ENCODE measurements at regions not wholly inside any gene's neighbourhood (a gene's known extent, or its start where the extent isn't known, plus 50 kb on each side); places are given as distances from the start of the nearest gene placed in this dataset.

DNA sequence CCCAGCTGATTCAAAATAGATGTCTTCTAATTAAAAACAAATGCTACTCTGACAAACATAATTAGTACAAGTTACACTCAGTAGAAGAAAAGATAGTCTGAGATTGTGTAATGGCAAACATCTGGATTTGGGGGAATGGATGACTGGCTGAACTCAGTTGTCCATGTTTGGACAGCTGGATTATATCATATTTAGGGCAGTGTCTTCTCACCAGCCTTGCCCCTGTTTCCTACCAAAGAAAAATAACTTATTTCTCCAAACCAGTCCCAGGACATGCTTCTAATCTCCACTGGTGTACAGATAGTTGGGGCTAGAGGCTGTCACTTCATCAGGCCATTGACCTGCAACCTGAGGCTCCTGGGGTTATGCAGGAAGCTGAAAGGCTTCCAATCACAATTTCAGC lies 237.3 kb downstream of the USP46 start:
- H3K4me3 Mint-ChIP-seq = no peak overlapping the region
- DNase-seq = no peak
- no peak overlapping the region for H3K27ac Mint-ChIP-seq
- no peaks in the 10 kb centered on the region for H3K27me3 Mint-ChIP-seq (ENCODE audit: insufficient read depth)
- H3K4me1 ChIP-seq (ENCODE audit: control insufficient read depth, insufficient read depth, low read length) = peaks cover 9% of the 10 kb centered on the region
- no peak overlapping the region for H3K9ac ChIP-seq (ENCODE audit: extremely low read depth, low read length, poor library complexity, severe bottlenecking)
- no peak overlapping the region for H3K4me3 ChIP-seq (ENCODE audit: low read length)
- H3K9me3 Mint-ChIP-seq = peaks cover 10% of the 10 kb centered on the region
- no peak overlapping the region for H3K27ac ChIP-seq (ENCODE audit: low read depth, low read length)
- peaks cover 16% of the 10 kb centered on the region for H3K4me1 Mint-ChIP-seq
- H3K36me3 Mint-ChIP-seq (ENCODE audit: low read depth) = no peaks in the 10 kb centered on the region
- no peaks in the 10 kb centered on the region for H3K9me3 ChIP-seq (ENCODE audit: control insufficient read depth, low read length)
- no peaks in the 10 kb centered on the region for H3K36me3 ChIP-seq (ENCODE audit: control insufficient read depth, insufficient read depth, low read length)
- H3K27me3 ChIP-seq (ENCODE audit: control insufficient read depth, insufficient read depth, low read length, poor library complexity, severe bottlenecking) = no peaks in the 10 kb centered on the region
- TF ChIP-seq, protein P1, sequence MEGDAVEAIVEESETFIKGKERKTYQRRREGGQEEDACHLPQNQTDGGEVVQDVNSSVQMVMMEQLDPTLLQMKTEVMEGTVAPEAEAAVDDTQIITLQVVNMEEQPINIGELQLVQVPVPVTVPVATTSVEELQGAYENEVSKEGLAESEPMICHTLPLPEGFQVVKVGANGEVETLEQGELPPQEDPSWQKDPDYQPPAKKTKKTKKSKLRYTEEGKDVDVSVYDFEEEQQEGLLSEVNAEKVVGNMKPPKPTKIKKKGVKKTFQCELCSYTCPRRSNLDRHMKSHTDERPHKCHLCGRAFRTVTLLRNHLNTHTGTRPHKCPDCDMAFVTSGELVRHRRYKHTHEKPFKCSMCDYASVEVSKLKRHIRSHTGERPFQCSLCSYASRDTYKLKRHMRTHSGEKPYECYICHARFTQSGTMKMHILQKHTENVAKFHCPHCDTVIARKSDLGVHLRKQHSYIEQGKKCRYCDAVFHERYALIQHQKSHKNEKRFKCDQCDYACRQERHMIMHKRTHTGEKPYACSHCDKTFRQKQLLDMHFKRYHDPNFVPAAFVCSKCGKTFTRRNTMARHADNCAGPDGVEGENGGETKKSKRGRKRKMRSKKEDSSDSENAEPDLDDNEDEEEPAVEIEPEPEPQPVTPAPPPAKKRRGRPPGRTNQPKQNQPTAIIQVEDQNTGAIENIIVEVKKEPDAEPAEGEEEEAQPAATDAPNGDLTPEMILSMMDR (conservative IDR thresholded peaks at IDR 0.05) = no peak

DNA sequence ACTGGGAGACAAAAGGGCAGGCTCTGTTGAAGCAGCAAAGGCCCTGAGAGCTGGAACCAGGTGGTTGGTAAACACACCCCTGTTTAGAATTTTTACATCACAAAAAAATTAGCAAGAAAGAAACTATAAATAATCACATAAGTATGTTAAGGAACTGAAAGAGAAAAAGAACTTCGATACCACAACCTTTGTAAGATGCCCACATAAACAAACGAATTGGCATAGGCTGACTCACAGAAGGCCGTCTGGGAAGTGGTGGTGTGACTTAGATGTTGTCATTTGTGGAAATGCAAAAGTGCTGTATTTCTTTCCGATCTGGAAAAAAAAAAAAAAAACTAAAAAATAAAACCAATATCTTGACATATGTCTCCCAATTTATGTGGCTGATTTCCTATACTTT lies 235.1 kb downstream of the USP46 start:
- Histone ChIP-seq H3K27me3 (ENCODE audit: control insufficient read depth, insufficient read depth, low read length, poor library complexity, severe bottlenecking) (no peaks in the 10 kb centered on the region), H3K4me1 (ENCODE audit: control insufficient read depth, insufficient read depth, low read length) (peaks cover 9% of the 10 kb centered on the region), H3K36me3 (ENCODE audit: control insufficient read depth, insufficient read depth, low read length) (no peaks in the 10 kb centered on the region), H3K27ac (ENCODE audit: low read depth, low read length) (no peak overlapping the region), H3K9ac (ENCODE audit: extremely low read depth, low read length, poor library complexity, severe bottlenecking) (no peak overlapping the region), H3K9me3 (ENCODE audit: control insufficient read depth, low read length) (no peaks in the 10 kb centered on the region), H3K4me3 (ENCODE audit: low read length) (no peak overlapping the region)
- Mint-ChIP-seq H3K27ac (peak overlapping the region; percentile 66), H3K36me3 (ENCODE audit: low read depth) (no peaks in the 10 kb centered on the region), H3K9me3 (peaks cover 7% of the 10 kb centered on the region), H3K4me3 (no peak overlapping the region), H3K4me1 (peaks cover 16% of the 10 kb centered on the region), H3K27me3 (ENCODE audit: insufficient read depth) (no peaks in the 10 kb centered on the region)
- no peak for DNase-seq
- WGBS, 2 experiments (ENCODE audit: insufficient coverage in 1 of 2, insufficient read length in 1 of 2) = 95% methylated on average over 3 of the region's 4 CpGs; no CpG with 5 or more reads in 1 of the 2 experiments
- TF ChIP-seq, protein P1 (conservative IDR thresholded peaks at IDR 0.05) = no peak

DNA sequence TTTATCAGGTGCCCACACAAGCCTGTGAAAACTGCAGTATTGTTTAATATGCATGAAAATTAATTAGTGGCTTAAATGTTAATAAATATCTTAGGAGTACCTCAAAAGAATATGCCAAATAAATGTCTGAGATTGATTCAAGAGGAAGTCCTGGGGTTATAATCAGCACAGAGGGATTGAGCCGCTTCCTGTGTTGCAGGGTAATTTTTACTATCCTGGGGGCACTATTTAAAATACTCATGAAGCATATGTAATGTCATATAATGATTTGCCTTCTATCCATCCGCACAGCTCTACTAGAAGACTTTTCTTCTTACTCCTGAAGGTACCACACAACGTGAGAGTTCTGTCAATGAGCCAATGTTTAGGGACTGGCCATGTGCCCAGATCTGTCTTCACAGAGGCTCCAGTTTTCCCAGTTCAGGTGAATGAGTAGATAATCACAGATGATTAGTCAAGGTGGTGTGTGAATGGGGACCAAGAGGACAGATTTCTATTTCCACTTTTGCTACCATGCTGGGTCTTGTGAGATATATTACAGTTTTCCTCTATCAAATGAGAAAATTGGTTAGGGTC lies 233.3 kb downstream of the USP46 start:
- DNase-seq = no peak
- Mint-ChIP-seq H3K4me1 (peaks cover 16% of the 10 kb centered on the region), H3K4me3 (no peak overlapping the region), H3K27me3 (ENCODE audit: insufficient read depth) (no peaks in the 10 kb centered on the region), H3K36me3 (ENCODE audit: low read depth) (no peaks in the 10 kb centered on the region), H3K9me3 (peaks cover 7% of the 10 kb centered on the region), H3K27ac (no peak overlapping the region)
- Histone ChIP-seq H3K9ac (ENCODE audit: extremely low read depth, low read length, poor library complexity, severe bottlenecking) (no peak overlapping the region), H3K36me3 (ENCODE audit: control insufficient read depth, insufficient read depth, low read length) (no peaks in the 10 kb centered on the region), H3K27me3 (ENCODE audit: control insufficient read depth, insufficient read depth, low read length, poor library complexity, severe bottlenecking) (no peaks in the 10 kb centered on the region), H3K9me3 (ENCODE audit: control insufficient read depth, low read length) (no peaks in the 10 kb centered on the region), H3K4me3 (ENCODE audit: low read length) (no peak overlapping the region), H3K27ac (ENCODE audit: low read depth, low read length) (no peak overlapping the region), H3K4me1 (ENCODE audit: control insufficient read depth, insufficient read depth, low read length) (peaks cover 9% of the 10 kb centered on the region)
- TF ChIP-seq, protein P1 (conservative IDR thresholded peaks at IDR 0.05) = no peak
- 93% methylated on average over 3 of the region's 3 CpGs; no CpG with 5 or more reads in 1 of the 2 experiments for WGBS, 2 experiments (ENCODE audit: insufficient coverage in 1 of 2, insufficient read length in 1 of 2)
